RPMI8226 (cell line): ENCODE measurements at regions not wholly inside any gene's neighbourhood (a gene's known extent, or its start where the extent isn't known, plus 50 kb on each side); places are given as distances from the start of the nearest gene placed in this dataset.

Source experiments
- DNase-seq: peaks from one replicate; pipeline ENCODE4 v3.0.0-alpha.2; 2015

DNA sequence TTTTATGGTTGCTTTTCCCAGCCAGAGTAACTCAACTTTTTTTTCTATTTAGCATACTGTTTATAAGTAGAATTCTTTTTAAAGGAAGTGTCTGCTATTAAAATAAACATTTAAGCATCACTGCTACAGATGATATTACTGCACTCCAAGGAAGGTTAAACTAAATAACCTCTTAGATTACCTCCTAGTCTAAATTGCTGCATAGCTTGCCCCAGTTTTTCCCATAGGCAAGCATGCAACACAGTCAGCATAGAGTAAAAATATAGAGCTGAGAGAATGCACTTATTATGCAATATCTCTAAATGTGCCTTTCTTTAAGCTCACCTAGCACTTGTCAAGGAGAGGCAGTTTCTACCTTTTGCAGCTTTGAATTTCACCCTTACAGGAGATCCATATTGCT lies 1392.4 kb upstream of the CELF2 start:
- no peak for DNase-seq

DNA sequence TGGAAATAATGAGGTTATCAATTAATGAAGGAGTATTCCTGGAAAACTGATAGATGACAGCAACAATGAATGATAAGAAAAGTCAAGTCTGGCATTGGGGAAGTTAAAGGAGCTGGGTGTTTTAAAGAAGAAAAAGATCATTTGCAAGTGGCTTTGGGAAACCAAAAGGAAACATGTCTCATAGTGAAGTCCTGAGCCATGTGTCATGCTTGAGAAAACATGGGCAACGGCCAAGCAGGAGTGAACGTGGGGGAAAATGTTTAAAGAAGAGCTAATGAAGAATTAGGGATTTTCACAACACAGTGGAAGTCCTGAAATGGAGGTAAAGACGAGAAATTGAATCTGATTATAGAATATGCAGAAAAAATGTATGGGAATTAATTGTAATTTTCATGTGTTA lies 1383.2 kb upstream of the CELF2 start:
- DNase-seq, result no peak

DNA sequence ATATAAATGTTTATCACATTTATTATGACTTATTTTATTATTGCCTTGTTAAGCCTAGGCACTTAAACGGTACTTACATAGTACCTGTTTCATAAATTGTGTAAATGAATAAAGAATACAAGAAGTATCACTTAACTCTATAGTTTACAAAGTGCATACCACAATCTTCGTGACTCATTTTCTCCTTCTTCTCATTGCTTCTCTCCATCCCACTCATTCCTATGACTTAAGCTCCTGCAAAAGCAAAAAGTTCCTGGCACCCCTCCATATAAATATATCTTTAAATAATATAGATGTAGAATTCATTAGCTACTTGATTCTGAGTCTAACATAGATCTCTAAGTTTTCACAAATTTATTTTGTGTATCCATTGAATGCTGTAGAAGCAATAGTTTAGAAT lies 1382.0 kb upstream of the CELF2 start:
- no peak for DNase-seq

DNA sequence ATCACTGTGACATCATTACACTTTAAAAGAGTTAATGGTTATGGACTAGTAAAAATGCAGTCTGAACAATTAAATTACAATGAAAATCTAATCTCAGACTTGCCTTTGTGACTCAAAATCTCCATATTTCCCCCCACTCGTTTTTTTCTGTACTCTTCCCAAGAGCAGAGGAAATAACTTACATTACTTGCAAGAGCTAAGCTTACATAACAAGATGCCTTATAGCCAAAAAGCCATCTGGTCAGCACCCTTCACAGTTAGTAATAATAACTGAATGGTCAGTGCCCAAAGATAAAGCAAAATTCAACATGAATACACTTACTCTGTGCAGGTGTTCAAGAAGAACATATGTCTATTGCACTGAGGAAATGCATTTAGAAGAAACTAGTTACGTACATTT lies 1381.5 kb upstream of the CELF2 start:
- DNase-seq, result no peak

DNA sequence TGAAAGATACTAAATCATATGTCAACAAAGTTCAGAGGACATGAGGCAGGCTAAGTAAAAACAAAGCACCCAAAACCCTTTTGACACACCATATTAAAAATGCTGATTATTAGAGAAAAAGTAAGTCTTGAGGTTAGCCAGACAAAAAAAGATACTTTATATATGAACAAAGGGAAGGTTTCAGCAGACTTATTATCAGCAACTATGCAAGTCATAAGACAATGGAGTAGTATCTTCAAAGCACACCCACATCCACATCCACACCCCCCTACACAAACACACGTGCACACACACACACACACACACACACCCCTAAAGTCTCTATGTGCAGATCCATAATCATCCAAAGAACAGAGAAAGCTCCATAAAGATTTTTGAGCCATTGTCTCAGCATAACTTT lies 1373.9 kb upstream of the CELF2 start:
- DNase-seq, result no peak

DNA sequence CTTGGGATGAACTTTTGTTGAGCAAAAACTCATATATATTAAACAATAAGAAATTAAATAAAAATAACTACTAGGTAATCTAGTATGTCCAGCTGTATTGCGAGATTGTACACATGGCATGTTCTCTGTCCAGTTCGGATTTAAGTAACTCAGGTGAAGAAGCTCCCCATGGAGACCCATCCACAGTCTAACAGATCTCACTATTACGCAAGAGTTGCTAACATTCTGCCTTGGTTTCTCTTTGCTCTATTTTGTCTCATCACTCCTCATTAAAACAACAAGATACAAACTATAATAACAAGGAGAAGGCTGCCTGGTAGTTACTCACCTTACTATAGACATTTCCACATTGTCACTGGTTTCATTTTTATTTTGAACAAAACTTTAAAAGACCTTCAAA lies 1372.3 kb upstream of the CELF2 start:
- no peak for DNase-seq

DNA sequence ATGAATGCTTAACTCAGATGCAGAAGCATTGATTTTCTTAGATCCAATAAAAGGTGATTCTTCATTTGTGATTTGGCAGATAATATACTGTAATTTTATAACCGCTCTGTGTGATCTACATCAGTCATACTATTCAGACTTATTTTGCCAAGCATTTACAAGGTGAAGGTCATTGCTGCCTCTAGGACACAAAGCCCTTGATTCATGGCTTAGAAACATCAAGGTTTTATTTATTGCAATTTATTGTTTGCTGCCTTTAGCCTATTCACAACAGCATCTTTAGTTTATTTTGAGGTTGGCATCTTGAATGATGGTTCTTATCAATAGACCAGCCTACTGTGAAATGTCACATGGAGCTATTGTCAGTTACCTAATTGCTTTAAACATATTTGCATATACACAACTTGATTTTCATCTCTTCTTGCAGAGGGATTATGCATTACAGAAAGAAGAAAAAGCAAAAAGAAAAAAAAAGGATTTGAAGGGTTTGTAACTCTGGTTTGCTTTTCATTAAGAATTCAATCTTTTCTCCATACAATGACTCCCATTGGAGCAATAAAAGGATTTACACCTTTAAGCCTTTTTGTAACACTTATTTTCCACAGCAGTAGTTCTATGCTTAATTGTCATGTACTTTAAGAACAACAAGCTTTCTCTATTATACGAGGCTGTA lies 1371.6 kb upstream of the CELF2 start:
- no peak for DNase-seq

DNA sequence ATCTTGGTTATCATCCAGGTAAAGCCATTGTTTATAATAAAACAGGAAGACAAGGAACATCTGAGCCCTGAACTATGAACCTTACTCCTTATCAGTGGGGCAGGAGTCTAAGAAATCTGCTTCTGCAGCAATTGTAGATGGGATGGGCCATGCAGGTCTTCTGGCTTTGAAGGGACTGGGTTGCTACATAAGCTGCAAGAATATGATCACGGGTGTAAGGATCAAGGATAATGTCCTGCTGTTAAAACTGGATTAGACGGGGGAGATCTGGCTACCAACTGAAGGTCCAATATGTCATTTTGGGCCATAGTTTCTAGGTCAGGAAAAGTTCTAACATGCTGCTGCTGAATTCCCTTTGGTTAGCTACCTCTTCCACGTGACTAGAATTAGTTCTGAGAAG lies 1363.4 kb upstream of the CELF2 start:
- no peak for DNase-seq

DNA sequence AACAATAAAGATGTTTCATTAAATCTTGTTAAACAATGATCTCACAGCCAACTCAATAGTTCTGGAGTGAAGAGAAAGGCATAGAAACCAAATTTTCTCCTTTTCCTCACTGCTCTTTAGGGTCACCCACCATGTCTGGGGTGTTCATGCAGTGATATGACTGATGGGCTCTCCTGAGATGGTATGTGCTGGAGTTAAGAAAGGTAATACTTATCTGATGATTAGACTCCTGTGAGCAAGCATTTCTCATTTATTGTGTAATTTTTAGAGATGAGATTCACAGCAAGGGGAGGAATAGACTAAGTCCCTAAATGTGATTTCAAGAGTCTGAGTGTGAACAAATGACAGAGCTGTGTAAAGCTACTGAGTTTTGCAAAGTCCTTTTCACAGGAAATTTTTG lies 1361.3 kb upstream of the CELF2 start:
- DNase-seq, result no peak

DNA sequence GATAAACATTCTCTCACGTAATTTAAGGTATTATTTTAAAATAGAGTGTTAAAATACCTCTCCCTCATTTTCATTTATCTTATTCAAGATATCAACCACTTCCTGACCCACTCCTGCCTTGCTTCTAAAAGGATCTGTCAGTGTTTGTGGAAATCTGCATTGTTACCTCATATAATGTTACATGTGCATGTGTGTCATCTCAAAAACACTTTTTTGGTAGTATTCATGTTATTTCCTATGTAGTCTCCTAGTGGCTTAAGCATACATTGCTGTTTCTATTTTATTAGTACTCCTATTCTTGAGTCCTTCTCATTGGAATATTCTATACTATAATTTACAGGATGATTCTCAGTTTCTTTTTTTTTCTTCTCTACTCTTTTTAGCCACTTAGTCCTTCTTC lies 1360.7 kb upstream of the CELF2 start:
- no peak for DNase-seq

DNA sequence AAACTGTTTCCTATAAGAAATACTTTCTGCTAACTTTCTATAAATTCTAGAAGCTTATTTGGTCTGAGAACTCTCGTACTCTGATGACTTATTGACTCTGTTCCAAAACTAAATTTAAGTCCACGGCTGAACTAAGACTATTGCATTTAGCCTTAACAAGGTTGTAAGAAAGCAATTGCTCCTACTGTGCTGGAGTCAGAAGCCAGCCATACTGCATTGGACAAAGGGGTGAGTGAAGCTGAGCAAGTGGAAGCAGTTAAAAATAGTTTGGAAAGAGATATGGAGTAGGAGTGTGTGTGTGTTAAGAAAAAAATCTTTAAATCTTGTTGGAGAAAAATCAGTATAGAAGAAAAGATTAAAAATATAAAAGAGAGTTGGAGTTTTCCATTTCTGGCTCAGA lies 1360.1 kb upstream of the CELF2 start:
- DNase-seq, result no peak

DNA sequence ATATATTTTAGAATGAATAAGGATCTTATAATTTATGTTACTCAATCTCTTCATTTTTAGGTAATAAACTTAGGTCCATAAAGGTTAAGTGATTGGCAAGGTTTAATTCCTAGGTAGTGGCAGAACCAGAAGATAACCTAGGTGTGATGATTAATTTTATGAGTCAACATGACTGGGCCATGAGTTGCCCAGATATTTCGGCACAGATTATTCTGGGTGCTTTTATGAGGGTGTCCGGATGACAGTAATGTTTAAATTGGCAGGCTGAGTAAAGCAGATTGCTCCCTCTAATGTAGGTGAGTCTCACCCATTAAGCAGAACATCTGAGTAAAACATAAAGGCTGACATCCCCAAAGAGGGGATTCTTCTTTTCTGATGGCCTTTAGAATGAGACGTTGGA lies 1349.3 kb upstream of the CELF2 start:
- no peak for DNase-seq

DNA sequence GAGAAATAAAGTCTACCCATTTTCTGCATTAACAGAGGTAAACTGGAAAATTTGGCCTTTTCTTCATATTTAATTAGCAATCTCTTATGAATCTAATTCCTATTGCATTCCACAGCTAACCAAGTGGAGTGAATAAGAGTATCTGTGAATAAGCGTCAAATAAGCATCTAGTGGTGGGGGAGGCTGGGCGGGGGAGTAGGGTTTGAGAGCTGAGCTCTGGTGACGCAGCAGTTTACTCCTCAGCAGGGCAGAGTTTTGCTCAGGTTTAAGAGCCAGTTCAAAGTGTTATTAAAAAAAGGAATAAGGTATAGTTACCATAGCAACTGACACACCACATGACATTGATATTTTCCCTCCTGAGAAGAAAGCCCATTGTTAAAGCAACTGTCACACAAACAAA lies 1346.8 kb upstream of the CELF2 start:
- no peak for DNase-seq

DNA sequence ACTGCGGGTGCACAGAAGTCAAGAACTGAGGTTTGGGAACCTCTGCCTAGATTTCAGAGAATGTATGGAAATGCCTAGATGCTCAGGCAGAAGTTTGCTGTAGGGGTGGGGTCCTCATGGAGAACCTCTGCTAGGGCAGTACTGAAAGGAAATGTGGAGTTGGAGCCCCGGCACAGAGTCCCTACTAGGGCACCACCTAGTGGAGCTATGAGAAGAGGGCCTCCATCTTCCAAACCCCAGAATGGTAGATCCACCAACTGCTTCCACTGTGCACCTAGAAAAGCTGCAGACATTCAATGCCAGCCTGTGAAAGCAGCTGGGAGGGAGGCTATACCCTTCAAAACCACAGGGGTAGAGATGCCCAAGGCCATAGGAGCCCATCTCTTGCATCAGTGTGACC lies 1336.0 kb upstream of the CELF2 start:
- no peak for DNase-seq

DNA sequence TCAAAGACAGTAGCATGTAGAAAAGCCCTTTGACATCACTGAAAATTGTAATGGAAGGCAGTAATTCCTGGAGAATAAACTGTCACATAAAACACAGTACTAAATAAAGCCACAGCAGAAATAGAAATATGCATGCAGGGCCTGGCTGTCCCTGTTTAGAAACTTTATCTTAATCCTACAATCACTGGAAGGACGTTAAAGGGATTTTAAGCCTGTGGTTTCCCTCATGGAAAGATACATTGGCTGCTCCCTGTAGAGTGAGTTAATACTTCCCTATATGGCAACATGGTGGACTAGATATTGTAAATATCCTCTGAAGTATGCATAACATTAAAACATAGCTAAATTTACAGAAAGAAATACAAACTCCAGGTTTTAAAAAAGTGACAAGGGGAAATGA lies 1334.9 kb upstream of the CELF2 start:
- no peak for DNase-seq

DNA sequence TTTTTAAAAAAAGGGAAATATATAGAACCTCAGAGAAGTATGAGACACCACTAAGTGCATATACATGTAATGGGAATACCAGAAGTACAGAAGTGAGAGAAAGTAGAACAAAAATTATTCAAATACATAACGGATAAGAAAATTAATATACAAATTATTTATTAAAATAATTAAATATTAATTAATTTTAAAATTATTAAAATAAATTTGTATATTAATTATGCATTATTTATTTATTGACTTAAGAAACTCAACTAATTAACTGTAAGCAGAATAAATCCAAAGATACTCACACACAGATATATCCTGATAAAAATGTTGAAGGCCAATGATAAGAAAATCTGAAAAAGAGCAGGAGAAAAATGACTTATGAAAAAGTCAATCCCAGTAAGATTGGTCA lies 1333.5 kb upstream of the CELF2 start:
- no peak for DNase-seq

DNA sequence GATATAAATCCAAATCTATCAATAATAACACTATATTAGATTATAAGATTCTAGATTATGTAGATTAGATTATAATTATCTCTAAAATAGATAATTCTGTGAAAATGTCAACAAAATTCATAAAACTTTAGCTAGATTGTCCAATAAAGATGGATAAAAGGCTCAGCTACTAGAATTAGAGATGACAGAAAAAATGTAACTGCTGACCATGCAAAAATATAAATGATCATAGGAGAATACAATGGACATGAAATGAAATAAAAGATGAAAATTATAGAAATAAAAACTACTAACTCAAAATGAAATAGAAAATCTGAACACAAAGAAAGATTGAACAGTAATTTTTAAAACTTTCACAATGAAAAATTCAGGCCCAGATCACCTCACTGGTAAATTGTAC lies 1332.1 kb upstream of the CELF2 start:
- no peak for DNase-seq

DNA sequence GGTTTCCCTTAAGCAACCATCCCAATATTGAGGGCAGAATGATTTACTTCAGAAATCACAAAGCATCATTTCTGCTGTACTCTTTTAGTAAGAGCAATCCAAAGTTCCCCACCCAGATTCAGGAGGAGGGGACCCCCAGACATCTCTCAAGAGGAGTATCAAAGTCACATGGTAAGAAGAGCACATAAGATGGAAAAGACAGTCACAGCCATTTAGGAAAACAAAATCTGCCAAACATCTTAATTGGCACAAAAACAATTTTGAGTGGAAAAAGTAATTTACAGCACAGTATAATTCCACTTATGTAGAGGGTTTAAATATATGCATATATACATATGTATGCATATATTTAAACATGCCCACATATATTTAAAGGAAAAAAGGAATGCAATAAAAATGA lies 1329.0 kb upstream of the CELF2 start:
- DNase-seq, result no peak

DNA sequence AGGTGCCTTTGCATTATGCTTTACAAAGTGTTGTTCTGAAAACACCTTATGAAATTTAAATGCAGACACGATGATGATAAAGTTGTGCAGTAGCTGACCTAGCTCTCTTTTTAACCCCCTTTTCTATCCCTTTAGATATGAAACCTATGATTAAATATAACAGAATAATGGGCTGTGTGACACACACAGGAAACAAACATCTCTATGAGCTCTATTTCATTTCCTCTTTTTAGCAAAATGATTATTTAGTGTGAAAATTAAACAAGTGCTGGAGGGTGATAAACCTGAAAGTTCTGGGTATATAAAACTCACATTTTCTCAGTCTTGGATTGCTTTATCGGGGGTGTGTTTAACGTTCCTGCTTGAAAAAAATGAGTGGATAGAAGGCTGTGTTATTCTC lies 1310.5 kb upstream of the CELF2 start:
- no peak for DNase-seq

DNA sequence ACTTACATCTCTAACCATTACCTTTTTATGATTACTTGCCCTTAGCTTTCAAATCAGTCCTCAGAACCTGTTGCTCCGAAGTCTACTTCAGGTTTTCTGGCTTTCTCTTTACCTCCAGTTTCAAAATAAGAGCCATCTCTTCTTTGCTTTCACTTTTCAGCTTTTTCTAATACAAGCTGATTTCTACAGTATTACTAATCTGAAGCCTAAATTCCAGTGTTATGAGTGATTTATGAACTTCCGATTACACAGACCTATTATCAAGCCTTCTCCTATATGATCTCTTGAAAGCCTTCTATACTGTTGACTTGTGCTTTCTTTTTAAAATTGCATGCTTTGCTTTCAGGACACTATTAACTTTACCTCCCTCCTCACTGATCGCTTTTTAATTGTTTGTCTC lies 1307.8 kb upstream of the CELF2 start:
- no peak for DNase-seq

DNA sequence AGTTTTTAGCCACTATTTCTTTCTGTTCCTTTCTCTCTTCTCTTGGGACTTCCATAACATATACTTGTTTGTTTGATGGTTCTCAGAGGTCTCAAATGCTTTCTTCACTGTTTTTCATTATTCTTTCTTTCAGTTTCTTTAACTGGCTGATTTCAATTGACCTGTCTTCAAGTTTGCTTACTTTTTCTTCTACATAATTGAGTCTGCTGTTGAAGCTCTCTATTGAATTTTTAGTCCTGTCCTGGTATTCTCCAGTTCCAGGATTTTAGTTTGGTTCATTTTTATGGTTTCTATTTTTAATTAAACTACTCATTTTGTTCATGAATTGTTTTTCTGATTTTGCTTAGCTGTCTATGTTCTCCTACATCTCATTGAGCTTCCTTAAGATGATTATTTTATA lies 1305.3 kb upstream of the CELF2 start:
- no peak for DNase-seq

DNA sequence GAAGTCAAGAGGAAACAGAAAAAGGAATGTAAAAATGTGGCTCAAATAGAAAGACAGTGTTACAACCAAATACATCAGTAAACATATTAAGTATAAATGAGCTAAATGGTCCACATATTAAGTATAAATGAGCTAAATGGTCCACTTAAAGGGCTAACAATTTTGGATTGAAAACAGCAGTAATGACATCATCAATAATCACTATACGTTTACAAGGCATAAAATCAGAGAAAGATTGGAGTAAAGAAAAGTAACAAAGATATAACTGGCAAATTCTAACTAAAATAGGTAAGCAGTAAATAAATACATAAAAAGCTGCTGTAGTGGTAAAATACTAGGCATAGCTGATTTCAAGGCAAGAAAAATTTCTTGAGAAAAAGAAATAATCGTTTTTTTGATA lies 1298.4 kb upstream of the CELF2 start:
- DNase-seq, result no peak

DNA sequence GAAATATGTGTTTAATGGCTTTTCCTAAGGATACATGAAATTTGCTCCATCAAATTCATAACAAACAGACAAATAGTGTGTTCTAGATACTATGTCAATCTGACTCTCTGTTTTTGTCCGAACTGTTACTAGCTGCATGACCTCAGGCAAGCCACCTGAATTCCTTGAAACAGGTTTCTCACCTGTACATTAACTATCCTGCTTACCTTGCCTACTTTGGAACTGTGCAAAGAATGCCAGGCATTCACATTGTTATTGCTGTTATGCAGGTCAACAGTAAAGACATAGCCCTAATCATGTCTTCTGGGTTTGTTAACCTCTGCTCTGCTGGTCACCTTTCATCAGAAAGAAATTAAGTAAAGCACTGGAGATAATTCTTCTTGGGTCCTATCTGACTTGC lies 1283.9 kb upstream of the CELF2 start:
- no peak for DNase-seq

DNA sequence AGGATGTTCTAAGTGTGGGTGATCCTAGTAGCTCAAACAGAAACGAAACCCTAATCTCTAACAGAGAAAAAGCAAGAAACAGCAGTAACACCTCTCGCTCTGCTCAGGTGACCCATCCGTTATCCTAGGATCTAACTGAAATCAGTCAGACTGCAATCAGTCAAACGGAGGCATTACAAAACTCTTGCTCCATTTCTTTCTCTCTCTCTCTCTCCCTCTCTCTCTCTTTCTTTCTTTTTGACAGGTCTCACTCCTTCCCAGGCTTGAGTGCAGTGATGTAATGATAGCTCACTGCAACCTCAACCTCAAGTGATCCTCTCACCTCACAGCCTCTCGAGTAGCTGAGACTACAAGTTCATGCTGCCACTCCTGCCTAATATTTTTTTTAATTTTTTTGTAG lies 1283.5 kb upstream of the CELF2 start:
- no peak for DNase-seq

DNA sequence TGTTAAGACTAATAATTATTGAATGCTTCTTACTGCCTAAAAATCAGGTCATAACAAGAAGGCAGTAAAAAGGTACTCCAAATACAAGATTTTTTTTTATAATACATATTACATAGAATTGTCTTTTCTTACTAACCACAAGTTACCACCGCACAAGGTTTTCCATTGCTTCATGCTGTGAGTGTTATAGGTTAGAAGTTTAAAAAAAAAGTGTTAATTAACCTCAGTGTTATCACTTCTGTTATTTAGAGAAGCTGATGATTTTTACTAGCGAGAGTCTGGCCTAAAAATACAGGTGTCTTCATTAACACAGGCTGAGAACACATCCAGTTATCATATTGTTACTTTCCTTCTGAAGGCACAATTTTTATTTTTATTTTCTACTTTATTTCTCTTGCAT lies 1281.9 kb upstream of the CELF2 start:
- no peak for DNase-seq

DNA sequence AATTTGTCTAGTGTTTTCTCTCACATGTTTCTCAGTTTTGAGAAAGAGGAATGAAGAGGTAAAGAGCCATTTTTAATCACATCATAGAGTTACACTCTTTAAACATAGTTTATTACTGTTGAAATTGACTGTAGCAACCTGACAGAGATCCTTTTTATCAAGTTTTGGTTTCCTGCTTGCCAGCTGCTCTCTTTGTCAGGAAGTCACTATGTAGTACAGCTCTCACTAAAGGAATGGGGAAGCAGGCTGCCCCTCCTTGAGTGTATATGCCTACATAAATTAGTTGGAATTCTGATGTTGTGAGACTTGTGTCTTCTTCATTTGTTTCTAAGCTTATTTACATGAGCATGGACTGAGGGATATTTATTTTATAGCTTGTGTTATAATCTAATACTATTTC lies 1274.0 kb upstream of the CELF2 start:
- DNase-seq, result no peak
